PC-9 (cell line): ENCODE measurements at regions not wholly inside any gene's neighbourhood (a gene's known extent, or its start where the extent isn't known, plus 50 kb on each side); places are given as distances from the start of the nearest gene placed in this dataset.

ENCODE experiments used
- CTCF ChIP-seq: fragments of 200-600 bp; sonication (generic); conservative IDR thresholded peaks from 2 replicates; pipeline ENCODE4 v1.6.1; 2017; ENCODE audit warnings: mixed run types, antibody characterized with exemption, mild to moderate bottlenecking, moderate library complexity
- EZH2 ChIP-seq: fragments of 200-600 bp; sonication (generic); IDR thresholded peaks from 2 replicates; pipeline ENCODE4 v1.8.0; 2017; ENCODE audit warnings: antibody characterized with exemption, low read depth

DNA sequence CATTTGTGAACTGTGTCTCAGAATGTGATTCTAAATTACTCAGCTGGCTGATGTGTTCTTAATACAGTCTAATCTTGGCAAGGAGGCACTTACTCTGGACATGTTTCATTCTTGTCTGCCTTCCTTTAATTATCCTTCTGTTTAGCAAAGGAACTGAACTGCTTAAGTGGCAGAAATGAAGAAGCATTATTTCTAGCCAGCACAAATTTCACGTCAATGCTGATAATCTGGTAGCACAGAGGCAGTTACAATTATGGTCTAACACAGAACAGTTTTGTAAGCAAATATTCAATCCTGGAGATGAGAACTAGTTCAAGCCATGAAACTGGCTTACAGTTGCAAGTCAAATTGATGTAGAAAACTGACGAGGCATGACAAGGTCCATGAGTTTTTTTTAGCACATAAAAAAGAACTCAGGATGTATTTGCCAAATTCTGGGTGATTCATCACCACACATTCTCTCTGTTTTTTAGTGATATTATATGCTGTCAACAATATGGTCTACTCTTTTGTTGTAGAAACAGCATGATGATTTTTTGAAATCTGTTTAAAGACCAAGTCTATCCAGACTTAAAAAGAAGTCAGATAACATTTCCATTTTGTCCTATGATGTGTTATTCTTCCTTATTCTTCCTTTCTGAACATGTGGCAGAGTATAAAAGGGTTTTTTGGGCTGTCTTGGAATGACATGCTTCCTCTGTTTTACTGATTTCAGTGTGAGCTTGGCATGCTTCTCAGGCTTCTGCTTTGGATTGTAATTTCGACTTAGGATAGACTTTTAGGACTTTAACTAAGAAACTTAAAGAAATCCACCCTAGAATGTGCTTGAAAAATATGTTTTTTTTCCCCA, 154.8 kb downstream of the DNAJB9 start:
- TF ChIP-seq CTCF (no peak), EZH2 (no peak)
